Fibroblast of gingiva (primary cell): ENCODE measurements at regions not wholly inside any gene's neighbourhood (a gene's known extent, or its start where the extent isn't known, plus 50 kb on each side); places are given as distances from the start of the nearest gene placed in this dataset.
"Not testable (repeated sequence)": the region's sequence is repeated elsewhere in the genome, so short reads cannot be mapped to it uniquely, and the experiment has no call there.

ENCODE experiments used
- DNase-seq: peaks from one replicate; pipeline ENCODE4 v3.0.0-alpha.2; 2011; ENCODE audit warnings: low read depth

DNA sequence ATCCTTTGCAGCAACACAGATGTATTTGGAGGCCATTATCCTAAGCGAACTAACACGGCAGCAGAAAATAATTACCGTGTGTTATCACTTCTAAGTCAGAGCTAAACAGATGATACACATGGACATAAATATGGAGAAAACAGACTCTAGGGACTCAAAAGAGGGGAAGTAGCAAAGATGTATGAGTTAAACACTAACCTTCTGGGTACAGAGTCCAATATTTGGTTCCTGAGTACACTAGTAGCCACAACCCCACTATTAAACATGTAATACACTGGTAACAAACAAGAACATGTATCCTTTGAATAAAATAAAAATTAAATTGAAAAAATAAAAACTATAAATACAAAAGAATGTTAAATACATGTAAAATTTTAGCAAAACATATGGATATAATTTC, 118.0 kb upstream of the SLITRK5 start:
- no peak for DNase-seq

DNA sequence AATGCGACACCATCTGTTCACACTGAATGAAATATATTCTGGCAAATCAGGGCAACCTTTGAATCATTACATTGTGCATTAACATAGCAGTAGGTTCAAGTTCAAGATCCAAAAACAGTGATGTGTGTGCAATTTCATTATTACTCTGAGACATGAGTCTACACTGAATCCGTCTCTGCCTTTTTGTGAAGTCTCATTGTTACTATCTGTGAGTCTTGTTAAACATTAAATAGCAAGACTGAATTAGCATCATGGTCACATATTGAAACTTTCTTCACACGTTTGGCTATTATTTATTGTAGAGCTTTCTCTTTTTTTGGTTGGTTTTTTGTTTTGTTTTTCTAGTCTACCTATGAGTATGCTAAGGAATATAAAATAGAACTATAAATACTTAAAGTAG, 117.1 kb upstream of the SLITRK5 start:
- no peak for DNase-seq

DNA sequence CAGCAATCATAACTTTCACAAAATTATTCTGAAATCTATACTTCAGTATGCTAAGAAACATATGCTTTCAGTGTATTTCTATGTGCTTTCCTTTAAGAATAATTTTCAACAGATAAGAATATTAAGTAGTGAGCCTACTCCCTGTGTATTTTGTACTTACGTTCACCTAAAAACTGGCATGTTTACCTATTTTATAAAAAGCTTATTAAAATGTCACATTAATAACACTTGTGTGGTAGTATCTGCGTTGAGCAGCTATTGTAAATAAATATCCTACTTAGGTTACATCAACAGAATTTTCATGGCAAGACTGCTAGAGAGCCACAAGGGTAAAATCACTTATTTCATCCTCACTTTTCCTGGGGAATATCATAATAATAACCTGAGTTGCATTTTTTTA, 113.4 kb upstream of the SLITRK5 start:
- DNase-seq: no peak

DNA sequence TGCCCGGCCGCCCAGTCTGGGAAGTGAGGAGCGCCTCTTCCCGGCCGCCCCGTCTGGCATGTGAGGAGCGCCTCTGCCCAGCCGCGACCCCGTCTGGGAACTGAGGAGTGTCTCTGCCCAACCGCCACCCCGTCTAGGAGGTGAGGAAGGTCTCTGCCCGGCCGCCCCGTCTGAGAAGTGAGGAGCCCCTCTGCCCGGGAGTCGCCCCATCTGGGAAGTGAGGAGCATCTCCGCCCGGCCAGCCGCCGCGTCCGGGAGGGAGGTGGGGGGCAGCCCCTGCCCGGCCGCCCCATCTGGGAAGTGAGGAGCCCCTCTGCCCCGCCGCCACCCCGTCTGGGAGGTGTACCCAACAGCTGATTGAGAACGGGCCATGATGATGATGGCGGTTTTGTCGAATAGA, 109.6 kb upstream of the SLITRK5 start:
- DNase-seq: not testable (repeated sequence)

DNA sequence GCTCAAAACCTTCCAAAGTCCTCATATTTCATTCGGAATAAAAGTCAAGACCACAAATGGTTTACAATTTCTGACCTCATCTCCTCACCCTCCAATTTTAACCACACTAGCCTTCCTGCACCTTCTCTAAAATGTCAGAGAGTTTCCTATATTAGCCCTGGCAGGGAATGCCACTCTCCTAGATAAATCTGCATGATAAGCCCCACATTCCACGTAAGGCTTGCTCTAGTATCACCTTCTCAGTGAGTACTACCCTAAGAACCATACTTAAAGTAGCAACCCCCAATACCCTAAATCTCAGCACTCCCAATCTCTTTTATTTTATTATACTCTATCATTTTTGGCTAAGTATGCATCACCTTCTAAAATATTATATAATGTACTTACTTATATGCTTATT, 100.5 kb upstream of the SLITRK5 start:
- DNase-seq: no peak

DNA sequence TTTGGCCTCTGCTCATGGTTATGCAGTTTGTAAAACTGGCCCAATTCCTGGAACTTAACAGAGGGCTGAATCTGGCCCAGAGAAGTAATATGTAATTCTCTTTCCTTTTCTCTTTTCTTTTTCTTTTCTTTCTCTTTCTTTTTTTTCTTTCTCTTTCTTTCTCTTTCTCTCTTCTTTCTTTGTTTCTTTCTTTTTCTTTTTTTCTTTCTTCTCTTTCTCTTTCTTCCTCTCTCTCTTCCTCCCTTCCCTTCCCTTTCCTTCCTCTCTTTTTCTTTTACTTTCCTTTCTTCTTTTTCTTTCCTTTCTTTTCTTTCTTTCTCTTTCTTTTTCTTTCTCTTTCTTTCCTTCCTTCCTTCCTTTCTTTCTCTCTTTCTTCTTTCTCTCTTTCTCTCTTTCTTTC, 88.8 kb upstream of the SLITRK5 start:
- DNase-seq: no peak

DNA sequence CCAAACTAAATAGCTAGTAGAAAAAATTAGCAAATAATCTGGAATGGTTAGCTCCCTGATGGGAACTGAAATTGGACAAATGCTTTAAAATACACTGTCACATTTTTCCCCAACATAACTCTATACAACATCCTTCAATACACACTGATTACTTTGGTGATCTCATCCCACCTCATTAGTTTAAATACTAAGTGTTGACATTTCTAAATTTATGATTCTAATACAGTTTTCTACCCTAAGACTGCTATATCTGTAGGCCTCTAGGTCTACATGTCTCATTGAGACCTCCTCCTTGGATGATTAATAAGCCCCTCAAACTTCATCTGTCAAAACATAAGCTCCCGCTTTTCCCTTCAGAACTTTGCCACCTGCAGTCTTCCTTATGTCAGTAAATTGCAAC, 80.7 kb upstream of the SLITRK5 start:
- DNase-seq: no peak

DNA sequence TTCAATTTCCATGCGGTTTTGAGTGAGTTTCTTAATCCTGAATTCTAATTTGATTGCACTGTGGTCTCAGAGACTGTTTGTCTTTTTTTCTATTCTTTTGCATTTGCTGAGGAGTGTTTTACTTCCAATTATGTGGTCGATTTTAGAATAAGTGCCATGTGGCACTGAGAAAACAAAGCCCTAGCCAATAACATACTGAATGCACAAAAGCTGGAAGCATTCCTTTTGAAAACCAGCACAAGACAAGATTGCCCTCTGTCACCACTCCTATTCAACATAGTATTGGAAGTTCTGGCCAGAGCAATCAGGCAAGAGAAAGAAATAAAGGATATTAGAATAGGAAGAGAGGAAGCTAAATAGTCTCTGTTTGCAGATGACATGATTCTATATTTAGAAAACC, 66.7 kb upstream of the SLITRK5 start:
- not testable (repeated sequence) for DNase-seq

DNA sequence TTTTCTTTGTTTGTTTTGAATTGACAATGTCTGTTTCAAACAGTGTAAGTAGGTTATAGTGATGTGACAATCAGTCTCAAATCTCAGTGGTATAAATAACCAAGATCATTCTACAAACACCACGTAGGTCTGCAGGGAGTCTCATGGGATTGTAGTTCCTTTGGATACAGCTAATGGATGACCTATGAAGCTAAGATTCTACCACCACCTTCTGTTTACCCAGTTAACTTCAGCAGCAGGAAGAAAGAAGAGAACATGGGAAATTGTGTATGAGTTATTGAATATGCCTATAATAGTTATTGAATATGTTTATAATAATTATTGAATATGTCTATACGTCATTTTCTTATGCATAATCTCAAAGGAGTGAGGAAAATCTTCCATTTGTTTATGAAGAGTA, 63.9 kb upstream of the SLITRK5 start:
- no peak for DNase-seq

DNA sequence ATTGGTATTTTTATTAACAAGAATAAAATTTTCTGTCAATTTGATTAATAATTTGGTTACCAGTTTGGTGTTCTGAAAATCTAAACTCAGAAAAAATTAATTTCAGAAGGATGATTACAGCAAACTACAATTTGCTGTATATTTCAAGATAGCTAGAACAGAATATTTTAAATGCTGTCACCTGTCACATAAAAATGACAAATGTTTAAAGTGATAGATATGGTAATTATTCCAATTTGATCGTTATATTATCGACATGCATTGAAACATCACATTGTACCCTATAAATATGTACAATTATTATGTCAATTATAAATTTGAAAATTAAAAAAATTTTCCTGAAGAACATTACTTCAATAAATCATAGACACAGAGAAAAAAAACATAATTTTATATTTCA, 56.9 kb upstream of the SLITRK5 start:
- no peak for DNase-seq
